ENCODE measurements at regions not wholly inside any gene's neighbourhood (a gene's known extent, or its start where the extent isn't known, plus 50 kb on each side); places are given as distances from the start of the nearest gene placed in this dataset.

DNA sequence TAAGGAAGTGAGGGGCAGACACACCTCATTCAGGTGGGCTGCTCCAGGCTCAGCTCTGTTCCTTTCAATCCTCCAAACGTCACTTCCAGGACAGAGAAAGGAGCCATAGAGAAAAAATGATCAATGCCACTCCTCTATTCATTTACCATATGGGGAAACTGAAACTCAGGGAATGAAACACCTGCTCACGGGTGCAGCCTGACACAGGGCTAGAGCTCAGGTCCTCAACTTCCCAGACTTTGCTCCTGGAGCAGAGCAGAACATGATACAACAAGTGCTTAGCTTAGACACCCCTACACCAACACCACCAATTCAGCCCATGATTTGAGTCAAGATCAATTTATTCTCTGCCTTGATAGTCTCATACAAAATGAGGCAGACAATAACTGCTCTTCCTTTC is 58.5 kb upstream of the LPP start:
- no peak for TF ChIP-seq EZH2phosphoT487 (IDR thresholded peaks at IDR 0.05; ENCODE audit: borderline replicate concordance)
- TF ChIP-seq POLR2A (IDR thresholded peaks at IDR 0.05; ENCODE audit: borderline replicate concordance, extremely low read depth, insufficient read depth, insufficient read length): no peak
- TF ChIP-seq, protein P1, sequence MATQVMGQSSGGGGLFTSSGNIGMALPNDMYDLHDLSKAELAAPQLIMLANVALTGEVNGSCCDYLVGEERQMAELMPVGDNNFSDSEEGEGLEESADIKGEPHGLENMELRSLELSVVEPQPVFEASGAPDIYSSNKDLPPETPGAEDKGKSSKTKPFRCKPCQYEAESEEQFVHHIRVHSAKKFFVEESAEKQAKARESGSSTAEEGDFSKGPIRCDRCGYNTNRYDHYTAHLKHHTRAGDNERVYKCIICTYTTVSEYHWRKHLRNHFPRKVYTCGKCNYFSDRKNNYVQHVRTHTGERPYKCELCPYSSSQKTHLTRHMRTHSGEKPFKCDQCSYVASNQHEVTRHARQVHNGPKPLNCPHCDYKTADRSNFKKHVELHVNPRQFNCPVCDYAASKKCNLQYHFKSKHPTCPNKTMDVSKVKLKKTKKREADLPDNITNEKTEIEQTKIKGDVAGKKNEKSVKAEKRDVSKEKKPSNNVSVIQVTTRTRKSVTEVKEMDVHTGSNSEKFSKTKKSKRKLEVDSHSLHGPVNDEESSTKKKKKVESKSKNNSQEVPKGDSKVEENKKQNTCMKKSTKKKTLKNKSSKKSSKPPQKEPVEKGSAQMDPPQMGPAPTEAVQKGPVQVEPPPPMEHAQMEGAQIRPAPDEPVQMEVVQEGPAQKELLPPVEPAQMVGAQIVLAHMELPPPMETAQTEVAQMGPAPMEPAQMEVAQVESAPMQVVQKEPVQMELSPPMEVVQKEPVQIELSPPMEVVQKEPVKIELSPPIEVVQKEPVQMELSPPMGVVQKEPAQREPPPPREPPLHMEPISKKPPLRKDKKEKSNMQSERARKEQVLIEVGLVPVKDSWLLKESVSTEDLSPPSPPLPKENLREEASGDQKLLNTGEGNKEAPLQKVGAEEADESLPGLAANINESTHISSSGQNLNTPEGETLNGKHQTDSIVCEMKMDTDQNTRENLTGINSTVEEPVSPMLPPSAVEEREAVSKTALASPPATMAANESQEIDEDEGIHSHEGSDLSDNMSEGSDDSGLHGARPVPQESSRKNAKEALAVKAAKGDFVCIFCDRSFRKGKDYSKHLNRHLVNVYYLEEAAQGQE (IDR thresholded peaks at IDR 0.05; ENCODE audit: low read depth): no peak
- no peak for TF ChIP-seq CTCF (IDR thresholded peaks at IDR 0.05 in 2 of 3, conservative IDR thresholded peaks at IDR 0.05 in 1 of 3; ENCODE audit: borderline replicate concordance in 1 of 3, insufficient read depth in 1 of 3, low read depth in 2 of 3, low read length in 2 of 3)
- TF ChIP-seq TCF7L2 (IDR thresholded peaks at IDR 0.05; ENCODE audit: borderline replicate concordance, extremely low read depth, insufficient read depth, insufficient read length): no peak
- TF ChIP-seq, protein P2, sequence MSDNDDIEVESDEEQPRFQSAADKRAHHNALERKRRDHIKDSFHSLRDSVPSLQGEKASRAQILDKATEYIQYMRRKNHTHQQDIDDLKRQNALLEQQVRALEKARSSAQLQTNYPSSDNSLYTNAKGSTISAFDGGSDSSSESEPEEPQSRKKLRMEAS (IDR thresholded peaks at IDR 0.05): no peak
- no peak for TF ChIP-seq EZH2 (IDR thresholded peaks at IDR 0.05)
- no peak for TF ChIP-seq POLR2AphosphoS5 (IDR thresholded peaks at IDR 0.05; ENCODE audit: low read depth, low read length)
- TF ChIP-seq ZNF274 (IDR thresholded peaks at IDR 0.05; ENCODE audit: low read depth, low read length): no peak
- no peak for TF ChIP-seq CEBPB (IDR thresholded peaks at IDR 0.05; ENCODE audit: low read depth)
- no peak for TF ChIP-seq ZFX (IDR thresholded peaks at IDR 0.05)

Measured in HCT116 (cell line).